Lung microvascular endothelial cell (primary cell): ENCODE measurements at regions not wholly inside any gene's neighbourhood (a gene's known extent, or its start where the extent isn't known, plus 50 kb on each side); places are given as distances from the start of the nearest gene placed in this dataset.
"Not testable (repeated sequence)": the region's sequence is repeated elsewhere in the genome, so short reads cannot be mapped to it uniquely, and the experiment has no call there.

Experiments
- DNase-seq, 2 donors: peaks; one replicate each; pipeline versions ENCODE4 v3.0.0 to v3.0.0-alpha.2; 2010; ENCODE audit warnings: low read depth in 2 of 2

DNA sequence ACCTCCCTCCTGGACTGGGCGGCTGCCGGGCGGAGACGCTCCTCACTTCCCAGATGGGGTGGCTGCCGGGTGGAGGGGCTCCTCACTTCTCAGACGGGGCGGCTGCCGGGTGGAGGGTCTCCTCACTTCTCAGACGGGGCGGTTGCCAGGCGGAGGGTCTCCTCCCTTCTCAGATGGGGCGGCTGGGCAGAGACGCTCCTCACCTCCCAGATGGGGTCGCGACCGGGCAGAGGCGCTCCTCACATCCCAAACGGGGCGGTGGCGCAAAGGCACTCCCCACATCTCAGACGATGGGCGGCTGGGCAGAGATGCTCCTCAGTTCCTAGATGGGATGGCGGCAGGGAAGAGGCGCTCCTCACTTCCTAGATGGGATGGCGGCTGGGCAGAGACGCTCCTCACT lies 305.5 kb downstream of the SLITRK5 start:
- not testable (repeated sequence) for DNase-seq

DNA sequence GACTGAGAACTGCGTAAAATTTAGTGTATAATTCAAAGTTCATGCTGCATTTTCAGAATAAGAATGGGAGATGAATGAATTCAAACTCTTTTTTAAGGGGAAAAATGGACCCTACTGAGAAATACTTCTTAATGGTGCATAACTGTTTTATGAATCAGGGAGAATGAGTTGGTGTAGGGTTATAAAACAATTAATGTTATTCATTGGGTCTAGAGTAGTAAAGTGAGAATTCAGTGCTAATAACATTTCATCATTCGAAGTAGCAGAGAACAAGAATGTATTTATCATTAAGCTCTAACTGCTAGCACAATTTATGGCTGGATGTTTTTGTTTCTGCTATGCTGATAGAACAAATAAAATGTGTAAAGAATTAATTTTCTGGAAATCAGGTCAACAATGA lies 310.2 kb downstream of the SLITRK5 start:
- DNase-seq = no peak

DNA sequence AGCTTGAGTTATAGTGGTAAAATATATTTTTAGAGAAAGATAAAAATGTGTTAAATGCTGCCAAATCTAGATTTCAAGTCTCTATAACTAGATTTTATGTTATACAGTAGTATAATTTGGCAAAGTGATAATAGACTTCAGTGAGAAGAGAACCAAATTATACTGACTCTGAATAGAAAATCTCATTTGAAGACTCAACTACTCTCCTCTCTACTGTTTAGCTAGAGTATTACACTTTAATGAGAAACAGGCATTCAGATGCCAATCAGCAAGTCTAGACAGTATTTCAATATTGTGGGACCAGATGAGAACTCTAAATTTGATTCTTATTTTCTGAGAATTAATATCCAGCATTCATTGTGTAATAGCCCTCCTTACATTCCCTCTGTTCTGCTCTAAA lies 311.2 kb downstream of the SLITRK5 start:
- DNase-seq = no peak

DNA sequence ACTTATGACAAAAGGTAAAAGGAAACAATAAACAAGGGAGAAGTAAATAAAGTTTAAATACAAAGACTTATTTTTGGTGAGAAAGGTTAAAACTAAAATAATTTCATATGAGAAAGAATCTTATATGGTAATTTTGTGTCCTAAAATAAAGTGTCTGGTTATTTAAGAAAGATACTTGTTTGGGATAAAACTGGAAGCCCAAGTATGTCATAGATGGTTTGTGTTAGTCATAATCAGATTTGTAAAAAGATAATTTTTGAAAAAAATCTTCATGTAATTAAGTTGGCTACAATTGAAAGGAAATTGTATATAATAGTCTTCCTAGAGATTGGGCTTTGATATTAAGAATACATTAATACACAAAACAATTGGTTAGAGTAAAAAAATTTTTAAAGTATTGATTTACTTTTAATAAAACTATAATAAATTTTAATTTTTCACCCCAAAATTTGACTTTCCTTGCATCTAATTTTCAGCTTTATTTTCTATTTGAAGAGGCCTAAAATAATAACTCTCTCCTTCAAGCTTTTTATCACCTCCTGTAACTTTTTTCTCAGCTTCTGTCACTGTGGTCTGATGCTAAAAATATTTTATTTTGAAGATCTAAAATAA lies 315.6 kb downstream of the SLITRK5 start:
- no peak for DNase-seq

DNA sequence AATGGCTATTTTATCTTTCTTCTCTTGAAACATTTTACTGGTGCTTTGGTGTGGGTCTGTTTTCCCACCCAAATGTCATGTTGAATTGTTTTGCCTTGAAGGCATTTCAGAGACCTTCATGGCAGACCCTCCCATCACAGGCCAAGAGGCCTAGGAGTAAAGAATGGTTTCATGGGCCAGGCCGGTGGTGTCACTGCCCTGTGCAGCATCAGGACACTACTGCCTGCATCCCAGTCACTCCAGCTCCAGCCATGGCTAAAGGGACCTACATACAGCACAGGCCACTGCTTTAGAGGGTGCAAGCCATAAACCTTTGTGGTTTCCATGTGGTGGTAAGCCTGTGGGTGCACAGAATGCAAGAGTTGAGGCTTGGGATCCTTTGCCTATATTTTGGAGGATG lies 326.9 kb downstream of the SLITRK5 start:
- no peak for DNase-seq

DNA sequence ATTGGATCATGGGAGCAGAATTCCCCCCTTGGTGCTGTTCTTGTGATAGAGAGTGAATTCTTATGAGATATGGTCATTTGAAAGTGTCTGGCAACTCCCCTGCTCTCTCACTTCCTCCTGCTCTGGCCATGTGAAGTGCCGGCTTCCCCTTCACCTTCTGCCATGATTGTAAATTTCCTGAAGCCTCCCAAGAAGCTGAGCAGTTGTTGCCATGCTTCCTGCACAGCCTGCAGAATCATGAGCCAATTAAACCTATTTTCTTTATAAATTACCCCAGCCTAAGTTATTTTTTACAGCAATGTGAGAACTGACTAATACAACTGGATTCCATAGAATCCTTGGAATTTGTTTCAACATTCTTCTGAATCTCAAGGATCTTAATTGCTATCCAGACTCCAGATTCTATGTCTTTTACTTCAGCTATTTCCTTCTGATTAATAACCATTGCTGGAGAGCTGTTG lies 328.1 kb downstream of the SLITRK5 start:
- no peak for DNase-seq

DNA sequence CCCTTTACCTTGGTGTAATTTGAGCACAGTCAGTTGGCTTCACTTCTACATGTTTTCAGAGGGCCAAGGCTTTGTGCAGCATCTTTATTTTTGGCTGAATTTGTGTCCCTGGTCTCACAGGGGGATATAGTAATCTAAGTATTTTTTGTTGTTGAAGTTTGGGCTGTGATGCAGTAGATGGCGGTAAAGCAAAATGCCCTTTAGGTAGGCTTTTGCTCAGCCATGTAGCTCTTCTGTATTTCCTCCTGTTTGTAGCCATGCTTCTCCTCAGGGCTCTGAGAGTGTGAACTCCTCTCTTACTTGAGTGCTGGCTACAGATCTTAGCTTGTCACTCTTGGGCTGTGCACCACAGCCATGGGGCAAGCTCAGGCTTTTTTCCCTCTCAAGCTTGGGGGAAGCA lies 328.6 kb downstream of the SLITRK5 start:
- no peak for DNase-seq

DNA sequence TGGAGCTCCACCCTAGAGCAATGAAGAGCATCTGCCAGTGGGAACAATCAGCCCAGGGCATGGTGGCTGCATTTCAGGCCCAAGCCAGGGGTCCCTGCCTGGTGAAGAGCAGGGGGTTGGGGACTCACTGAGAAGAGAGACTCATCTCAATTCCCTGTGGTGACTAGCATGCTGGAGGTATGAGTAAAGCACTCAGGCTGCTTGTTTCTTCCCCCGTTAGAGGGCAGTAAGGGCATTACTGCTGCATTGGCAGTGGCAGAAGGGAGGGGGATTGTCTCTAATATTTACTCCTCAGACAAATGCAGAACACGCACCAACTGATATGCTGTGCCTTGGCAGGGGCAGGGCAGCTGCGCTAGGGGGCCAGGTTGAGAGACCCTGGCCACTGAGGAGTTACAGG lies 329.1 kb downstream of the SLITRK5 start:
- DNase-seq = no peak

DNA sequence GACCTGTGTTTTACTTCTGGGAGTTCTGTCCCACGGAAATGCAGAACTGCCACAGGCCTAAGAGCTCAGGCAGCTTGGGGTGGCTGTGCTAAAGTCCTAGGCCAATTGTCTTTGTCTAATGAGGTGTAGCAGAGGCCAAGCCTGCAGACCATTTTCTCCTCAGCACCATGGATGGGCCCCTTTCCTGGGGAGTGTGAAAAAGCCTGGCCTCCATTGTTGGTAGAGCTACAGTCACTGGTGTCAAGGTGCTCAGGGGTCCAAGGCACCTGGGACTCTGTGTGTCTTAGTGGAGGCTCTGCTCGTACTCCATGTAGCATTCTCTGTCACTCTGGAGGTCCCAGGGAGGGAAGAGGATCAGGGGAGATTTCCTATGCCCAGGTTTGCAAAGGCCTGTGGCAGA lies 329.6 kb downstream of the SLITRK5 start:
- no peak for DNase-seq

DNA sequence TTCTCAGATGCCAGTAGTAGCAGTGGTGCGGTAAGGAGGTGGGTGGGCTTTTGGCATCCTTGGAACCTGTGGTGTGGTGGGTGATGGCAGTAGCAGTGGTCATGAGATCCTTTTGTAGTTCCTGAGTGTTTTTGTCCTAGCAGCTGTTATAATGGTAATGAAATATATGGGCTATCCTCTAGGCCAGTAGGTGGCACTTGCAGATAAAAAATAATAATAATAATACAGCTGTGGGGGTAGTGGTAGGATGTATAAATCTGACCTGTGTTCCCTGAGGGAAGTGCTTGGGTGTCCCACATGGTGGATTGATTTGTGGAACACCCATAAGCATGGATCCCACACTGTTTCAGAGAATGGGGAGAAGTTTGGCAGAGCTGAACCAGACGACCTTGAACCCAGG lies 334.0 kb downstream of the SLITRK5 start:
- DNase-seq = no peak

DNA sequence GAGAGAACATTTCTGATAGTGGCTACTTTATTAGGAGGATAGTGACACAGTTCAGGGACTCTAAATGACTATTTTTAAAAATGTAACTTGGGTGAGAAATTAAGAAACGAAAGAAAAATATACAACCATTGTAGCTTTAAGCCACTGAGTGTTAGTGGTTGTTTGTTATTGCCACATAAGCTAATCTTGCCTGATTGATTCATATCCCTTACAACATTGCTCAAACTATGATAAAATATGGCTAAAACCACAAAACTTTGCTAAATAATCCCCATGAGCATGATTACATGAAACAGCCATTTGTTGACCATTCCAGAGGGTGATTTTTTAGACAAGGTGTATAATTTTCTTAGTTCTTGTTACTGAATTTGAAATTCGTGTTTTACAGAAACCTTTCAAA lies 343.4 kb downstream of the SLITRK5 start:
- DNase-seq = no peak

DNA sequence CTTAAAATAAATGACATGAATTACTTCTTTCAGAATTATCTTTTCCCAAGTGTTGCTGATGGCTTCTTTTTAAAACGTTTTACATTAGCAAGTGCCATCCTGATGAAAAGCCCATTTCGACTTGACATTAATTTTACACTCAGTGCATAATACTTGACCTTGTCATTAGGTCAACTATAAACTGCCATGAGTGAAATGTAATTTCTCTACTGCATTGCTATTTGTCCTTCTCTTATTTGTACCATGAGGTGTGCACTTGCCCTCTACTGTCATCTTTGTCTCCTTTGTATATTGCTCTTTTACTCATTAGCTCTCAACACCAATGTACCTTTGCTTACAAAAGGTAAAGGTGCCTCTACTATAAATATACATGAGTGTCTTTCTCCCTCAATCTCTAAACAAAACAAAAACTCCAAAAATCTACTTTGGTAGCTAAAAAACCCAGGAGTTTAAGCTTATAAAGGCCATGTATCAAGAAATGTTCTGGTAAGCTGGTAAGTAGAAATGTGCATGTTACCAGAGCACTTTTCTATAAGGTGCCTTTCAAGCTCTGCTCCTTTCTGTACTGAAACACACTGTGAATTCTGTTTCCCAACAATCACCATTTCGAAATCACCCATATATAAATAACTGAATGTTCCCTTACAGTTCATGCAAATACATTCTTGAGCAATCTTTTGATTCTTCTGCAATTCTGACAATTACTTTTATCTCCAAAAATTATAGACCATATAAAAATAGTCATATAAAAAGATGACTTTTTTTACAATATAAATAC lies 351.4 kb downstream of the SLITRK5 start:
- DNase-seq = no peak

DNA sequence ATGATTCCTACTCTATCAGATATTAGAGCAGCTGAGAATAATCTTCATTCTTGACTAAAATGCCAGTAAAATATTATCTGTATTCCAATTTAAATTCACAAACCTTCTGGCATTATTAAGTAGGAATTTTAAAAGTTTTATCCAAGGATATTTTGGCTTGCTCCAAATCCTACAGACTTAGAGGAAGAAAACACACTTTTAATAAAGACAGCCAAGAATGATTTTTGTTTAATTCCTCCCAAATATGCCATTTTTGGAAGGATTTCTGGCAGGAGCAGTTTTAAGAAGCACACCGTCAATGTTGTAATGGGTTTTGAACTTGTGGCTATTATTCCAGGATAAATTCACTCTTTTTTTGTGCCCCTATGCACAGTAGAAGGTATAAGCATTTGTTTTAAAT lies 355.1 kb downstream of the SLITRK5 start:
- DNase-seq = no peak

DNA sequence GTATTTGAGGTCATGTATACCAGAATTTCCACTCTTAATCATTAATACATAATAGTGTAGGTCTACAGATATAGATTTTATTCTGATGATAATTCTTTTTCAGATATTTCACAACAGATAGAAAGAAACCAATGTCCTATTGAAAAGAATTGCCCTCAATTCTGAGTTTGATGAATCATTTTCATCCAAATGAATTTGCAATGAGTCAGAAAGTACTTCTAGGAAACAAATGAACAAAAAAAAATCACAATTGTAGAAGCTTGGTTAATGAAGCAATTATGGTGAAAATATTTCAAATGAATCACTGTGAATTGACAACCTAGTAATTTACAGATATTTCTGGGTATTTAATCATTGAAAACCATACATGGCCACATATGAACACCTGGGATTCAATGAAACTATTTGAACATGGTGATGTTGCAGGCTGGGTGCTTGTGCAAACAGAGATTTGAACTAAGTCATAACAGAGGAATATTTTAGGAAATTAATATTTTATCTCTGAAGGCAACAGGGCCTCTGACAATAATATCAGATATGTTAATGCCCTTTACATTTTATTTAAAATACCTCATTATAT lies 360.9 kb downstream of the SLITRK5 start:
- no peak for DNase-seq

DNA sequence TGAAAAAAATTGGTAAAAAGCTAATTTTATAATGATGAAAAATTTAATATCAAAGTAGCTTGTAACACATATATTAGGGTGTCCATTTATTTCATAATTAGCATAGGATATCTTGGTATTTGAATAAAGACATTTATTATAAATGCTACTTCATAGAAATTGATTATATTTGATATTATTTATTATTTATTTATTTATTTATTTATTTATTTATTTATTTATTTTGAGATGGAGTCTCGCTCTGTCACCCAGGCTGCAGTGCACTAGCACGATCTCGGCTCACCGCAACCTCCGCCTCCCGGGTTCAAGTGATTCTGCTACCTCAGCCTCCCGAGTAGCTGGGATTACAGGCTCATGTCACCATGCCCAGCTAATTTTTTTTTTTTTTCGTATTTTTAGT lies 365.0 kb downstream of the SLITRK5 start:
- not testable (repeated sequence) for DNase-seq

DNA sequence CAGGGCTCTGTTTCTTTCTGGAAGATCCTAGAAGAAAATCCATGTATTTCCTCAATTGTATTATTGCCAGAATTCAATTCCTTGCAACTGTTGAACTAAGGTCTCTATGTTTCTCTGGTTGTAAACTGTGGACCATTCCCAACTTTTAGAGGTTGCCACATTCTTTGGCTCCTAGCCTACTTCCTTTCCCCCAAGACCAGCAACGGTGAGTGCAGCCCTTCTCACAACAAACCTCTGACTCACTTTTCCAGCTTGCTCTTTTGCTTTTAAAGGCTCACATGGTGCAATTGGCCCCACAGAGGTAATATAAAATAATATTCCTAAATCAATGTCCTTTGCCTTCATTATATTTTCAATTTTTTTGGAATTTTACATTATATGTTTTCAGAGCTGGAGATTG lies 371.3 kb downstream of the SLITRK5 start:
- DNase-seq = no peak

DNA sequence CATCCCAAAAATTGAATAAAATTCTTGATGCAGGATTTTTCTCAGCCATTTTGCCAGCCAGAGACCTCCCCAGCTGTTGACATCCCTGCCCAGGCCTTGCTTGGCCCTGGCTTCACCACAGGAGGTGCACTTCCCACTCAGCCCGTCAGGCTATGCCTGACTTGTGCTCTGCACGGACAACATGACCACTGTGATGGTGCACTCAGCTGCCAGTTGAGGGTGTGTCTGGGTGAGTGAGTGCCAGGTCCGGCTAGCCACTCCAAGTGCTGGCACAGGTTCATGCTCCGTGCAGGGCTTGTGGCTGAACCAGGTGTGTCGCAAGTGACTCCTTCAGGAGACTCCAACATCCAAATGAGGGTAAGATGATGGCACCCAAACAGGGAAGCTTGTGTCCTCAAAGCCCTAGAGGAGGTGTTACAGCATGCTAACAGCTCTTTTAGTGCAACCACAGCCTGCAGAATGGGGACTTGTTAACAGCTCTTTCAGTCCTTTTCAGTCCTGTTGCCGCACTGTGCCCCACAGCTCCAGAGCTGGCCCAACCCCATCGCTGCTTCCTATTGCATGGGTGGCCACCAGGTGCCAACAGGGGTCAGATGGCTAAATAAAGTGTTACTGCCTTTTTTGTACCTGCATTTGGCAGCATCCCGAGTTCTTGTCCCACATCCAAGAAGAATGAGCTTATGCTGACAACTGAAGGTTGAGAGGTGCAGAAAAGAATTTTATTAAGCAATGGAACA lies 380.7 kb downstream of the SLITRK5 start:
- DNase-seq = no peak

DNA sequence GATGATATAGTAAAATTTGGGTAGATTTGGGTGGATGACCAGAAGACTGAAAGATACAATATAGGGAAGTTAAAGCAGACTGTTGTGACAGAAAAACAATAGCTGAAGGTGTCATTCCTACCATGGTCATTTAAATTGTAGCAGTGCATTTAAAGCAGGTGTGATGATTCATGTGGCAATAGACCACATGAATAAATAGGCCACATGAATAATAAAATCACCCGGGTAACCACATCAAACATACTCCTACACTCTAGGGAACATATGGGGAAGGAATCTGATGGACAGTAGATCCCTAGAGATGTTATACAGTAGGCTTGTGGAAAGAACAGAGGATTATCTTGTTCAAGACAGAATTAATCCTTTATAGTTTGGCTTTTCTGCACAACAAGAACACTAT lies 392.6 kb downstream of the SLITRK5 start:
- no peak for DNase-seq

DNA sequence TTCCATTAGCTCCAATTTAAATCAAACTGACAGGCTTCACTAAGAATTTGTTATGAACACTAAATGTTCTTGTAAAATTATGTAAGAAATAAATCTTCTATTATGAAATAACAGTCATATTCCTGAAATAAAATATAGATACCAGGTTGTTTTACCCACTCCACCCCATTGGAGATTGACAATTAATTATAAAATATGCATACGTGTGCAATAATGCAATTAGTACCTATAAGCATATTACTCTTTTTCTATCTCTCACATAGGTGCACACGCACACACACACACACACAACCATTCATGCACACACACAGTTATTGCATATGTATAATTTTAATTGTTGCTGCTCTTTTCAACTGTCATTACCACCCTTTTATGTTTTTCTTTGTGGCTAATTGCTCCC lies 395.7 kb downstream of the SLITRK5 start:
- no peak for DNase-seq

DNA sequence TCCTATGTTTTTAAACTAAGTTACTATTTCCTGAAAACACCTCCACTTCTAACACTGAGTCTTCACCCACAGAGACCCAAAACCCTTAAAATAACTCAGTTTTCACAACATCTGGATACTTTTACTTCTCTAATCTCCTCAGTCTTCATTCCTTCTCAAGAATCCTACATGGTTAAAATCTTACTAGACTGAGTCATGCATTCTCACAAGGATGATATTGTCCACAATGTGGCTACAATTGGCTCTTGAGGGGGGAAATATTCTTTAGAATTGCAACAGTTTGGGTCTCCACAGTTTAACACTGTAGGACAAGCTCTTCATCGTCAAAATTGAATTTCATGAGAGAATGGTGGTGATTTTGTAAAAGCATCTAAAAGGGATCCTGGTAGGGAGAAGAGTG lies 397.1 kb downstream of the SLITRK5 start:
- DNase-seq = no peak

DNA sequence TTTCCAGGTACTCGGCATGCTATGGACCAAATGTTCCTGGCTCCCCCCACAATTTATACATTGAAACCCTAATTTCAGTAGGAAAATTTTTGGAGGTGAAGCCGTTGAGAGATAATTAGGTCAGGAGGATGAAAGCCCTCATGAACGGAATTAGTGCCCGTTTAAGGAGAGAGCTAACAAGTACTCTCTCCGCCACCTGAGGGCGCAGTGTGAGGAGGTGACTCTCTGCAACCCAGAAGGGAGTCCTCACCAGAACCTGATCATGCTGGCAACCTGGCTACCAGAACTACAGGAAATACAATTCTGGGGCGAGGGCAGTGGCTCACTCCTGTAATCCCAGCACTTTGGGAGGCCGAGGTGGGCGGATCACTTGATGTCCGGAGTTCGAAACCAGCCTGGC lies 397.8 kb downstream of the SLITRK5 start:
- no peak for DNase-seq

DNA sequence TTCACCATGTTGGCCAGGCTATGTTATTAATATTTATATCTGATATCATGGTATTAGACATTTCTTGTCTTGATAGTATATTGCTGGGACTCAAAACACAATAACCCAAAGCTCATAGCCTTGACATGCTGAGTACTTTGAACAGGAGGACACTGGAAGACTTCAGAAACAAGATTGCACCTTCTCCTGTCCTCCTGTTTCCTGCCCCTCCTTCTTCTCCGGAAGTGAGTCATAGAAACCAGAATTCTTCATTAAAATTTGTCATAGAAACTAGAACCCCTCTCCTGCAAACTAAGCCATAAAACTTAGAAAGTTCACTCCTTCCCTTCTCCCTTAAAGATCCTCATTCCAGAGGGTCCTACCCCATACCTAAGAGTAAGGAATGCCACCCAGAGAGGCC lies 400.2 kb downstream of the SLITRK5 start:
- no peak for DNase-seq
